ENCODE measurements at regions not wholly inside any gene's neighbourhood (a gene's known extent, or its start where the extent isn't known, plus 50 kb on each side); places are given as distances from the start of the nearest gene placed in this dataset.

DNA sequence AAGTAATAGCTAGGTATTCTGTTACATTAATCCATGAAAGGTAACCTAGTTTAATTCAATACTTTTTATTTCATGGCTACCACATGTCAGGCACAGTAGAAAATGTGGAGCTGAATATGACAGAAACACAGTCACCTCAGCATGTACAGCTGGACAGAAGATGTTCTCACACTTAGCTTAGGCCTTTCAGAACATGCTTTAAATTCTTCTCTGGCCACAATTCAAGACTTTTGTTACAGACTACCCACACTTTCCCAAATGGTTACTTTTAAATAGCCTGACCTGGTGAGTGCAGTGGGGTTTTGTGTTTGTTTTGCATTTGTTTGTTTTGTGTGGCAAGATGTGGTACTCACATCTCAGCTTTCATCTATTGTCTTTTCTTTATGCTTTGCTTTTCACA is 1079.5 kb downstream of the IGSF11 start:
- no peak for ATAC-seq
- DNase-seq: no peak
- no peak for TF ChIP-seq POLR2A (IDR thresholded peaks at IDR 0.05)
- TF ChIP-seq, protein P1, sequence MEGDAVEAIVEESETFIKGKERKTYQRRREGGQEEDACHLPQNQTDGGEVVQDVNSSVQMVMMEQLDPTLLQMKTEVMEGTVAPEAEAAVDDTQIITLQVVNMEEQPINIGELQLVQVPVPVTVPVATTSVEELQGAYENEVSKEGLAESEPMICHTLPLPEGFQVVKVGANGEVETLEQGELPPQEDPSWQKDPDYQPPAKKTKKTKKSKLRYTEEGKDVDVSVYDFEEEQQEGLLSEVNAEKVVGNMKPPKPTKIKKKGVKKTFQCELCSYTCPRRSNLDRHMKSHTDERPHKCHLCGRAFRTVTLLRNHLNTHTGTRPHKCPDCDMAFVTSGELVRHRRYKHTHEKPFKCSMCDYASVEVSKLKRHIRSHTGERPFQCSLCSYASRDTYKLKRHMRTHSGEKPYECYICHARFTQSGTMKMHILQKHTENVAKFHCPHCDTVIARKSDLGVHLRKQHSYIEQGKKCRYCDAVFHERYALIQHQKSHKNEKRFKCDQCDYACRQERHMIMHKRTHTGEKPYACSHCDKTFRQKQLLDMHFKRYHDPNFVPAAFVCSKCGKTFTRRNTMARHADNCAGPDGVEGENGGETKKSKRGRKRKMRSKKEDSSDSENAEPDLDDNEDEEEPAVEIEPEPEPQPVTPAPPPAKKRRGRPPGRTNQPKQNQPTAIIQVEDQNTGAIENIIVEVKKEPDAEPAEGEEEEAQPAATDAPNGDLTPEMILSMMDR (IDR thresholded peaks at IDR 0.05 in 4 of 5, conservative IDR thresholded peaks at IDR 0.05 in 1 of 5): no peak
- no peaks in the 10 kb centered on the region for H3K27me3 ChIP-seq
- intact Hi-C loops (cut with DNase I; ENCODE audit: low total_unique reads): no loop called here
- H3K27ac ChIP-seq: no peak overlapping the region
- H3K9me3 ChIP-seq: no peaks in the 10 kb centered on the region
- H3K4me3 ChIP-seq: no peak overlapping the region
- H3K4me1 ChIP-seq: no peaks in the 10 kb centered on the region
- no peaks in the 10 kb centered on the region for H3K36me3 ChIP-seq
- in situ Hi-C loops (cut with MboI; ENCODE audit: low sequenced_read_pairs in 4 of 4): no loop called here

DNA sequence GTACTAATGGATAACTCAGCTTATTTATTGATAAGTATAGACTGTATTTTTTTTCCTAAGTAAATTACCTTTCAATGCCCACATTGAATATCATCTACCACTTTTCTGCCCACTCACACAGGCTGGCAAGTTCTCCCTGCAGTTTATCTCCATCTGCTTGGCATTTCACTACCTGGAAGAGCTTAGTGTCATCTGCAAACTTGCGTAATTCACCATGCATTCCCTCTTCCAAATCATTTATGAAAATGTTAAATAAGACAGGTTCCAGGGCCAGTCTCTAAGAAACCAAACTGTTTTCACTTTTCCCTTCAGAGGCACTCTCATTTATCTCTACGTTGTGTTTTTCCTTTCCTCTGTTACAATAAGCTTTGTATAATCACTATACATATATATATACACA is 1076.6 kb downstream of the IGSF11 start:
- ATAC-seq: no peak

GRCh38 chr3:117962750-117963149 is 1071.9 kb downstream of the IGSF11 start:
- H3K4me1 ChIP-seq: no peaks in the 10 kb centered on the region
- no peaks in the 10 kb centered on the region for H3K36me3 ChIP-seq
- no peaks in the 10 kb centered on the region for H3K27me3 ChIP-seq
- H3K9me3 ChIP-seq: no peaks in the 10 kb centered on the region
- no peak for TF ChIP-seq POLR2A (IDR thresholded peaks at IDR 0.05)
- TF ChIP-seq, protein P1 (IDR thresholded peaks at IDR 0.05 in 4 of 5, conservative IDR thresholded peaks at IDR 0.05 in 1 of 5): no peak
- no peak overlapping the region for H3K27ac ChIP-seq
- H3K4me3 ChIP-seq: no peak overlapping the region
- intact Hi-C loops (cut with DNase I; ENCODE audit: low total_unique reads) (no loop called here), in situ Hi-C loops (cut with MboI; ENCODE audit: low sequenced_read_pairs in 4 of 4) (no loop called here)
- ATAC-seq (no peak), DNase-seq (no peak)

More for the DNA sequence above, 1076.6 kb downstream of the IGSF11 start:
- H3K36me3 ChIP-seq: no peaks in the 10 kb centered on the region
- H3K27ac ChIP-seq: no peak overlapping the region
- no peak for TF ChIP-seq POLR2A (IDR thresholded peaks at IDR 0.05)
- TF ChIP-seq, protein P1 (IDR thresholded peaks at IDR 0.05 in 4 of 5, conservative IDR thresholded peaks at IDR 0.05 in 1 of 5): no peak
- no peak overlapping the region for H3K4me3 ChIP-seq
- no peak for DNase-seq
- intact Hi-C loops (cut with DNase I; ENCODE audit: low total_unique reads): no loop called here
- H3K27me3 ChIP-seq: no peaks in the 10 kb centered on the region
- no peaks in the 10 kb centered on the region for H3K4me1 ChIP-seq
- in situ Hi-C loops (cut with MboI; ENCODE audit: low sequenced_read_pairs in 4 of 4): no loop called here
- no peaks in the 10 kb centered on the region for H3K9me3 ChIP-seq

GRCh38 chr3:117963858-117964257 is 1070.8 kb downstream of the IGSF11 start:
- DNase-seq (no peak), ATAC-seq (no peak)
- Histone ChIP-seq H3K4me3 (no peak overlapping the region), H3K4me1 (no peaks in the 10 kb centered on the region), H3K27ac (no peak overlapping the region), H3K9me3 (no peaks in the 10 kb centered on the region), H3K27me3 (no peaks in the 10 kb centered on the region), H3K36me3 (no peaks in the 10 kb centered on the region)
- intact Hi-C loops (cut with DNase I; ENCODE audit: low total_unique reads): no loop called here
- no peak for TF ChIP-seq POLR2A (IDR thresholded peaks at IDR 0.05)
- TF ChIP-seq, protein P1 (IDR thresholded peaks at IDR 0.05 in 4 of 5, conservative IDR thresholded peaks at IDR 0.05 in 1 of 5): no peak
- in situ Hi-C loops (cut with MboI; ENCODE audit: low sequenced_read_pairs in 4 of 4): no loop called here

DNA sequence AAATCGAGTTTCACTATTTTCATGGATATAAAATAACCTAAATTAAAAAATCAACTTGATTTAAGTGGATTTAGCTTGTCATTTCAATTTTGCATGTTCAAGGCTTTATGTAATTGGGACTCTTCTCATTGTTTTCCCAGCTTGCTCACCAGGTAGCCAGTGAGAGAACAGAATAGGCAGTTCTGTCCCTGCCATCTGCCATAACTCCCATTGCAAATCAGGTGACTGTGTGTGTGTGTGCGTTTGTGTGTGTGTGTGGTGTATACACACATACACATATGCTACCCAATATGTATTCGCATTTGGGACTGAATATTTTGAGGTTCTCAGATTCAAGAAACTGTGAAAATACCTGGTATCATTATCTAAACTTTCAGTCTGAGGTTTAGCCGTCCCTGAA is 1069.8 kb downstream of the IGSF11 start:
- intact Hi-C loops (cut with DNase I; ENCODE audit: low total_unique reads): no loop called here
- no peaks in the 10 kb centered on the region for H3K27me3 ChIP-seq
- TF ChIP-seq, protein P1 (IDR thresholded peaks at IDR 0.05 in 4 of 5, conservative IDR thresholded peaks at IDR 0.05 in 1 of 5): no peak
- TF ChIP-seq POLR2A (IDR thresholded peaks at IDR 0.05): no peak
- in situ Hi-C loops (cut with MboI; ENCODE audit: low sequenced_read_pairs in 4 of 4): no loop called here
- H3K4me1 ChIP-seq: no peaks in the 10 kb centered on the region
- H3K27ac ChIP-seq: no peak overlapping the region
- no peak overlapping the region for H3K4me3 ChIP-seq
- ATAC-seq (no peak), DNase-seq (no peak)
- no peaks in the 10 kb centered on the region for H3K36me3 ChIP-seq
- no peaks in the 10 kb centered on the region for H3K9me3 ChIP-seq

Data from gastrocnemius medialis (tissue), 4 donors.